ENCODE measurements at regions not wholly inside any gene's neighbourhood (a gene's known extent, or its start where the extent isn't known, plus 50 kb on each side); places are given as distances from the start of the nearest gene placed in this dataset.

GRCh38 chr11:107276077-107276476 is 181.5 kb downstream of the CWF19L2 start:
- H3K4me3 ChIP-seq (replicated peaks; ENCODE audit: low read depth, low read length): no peak overlapping the region
- no peak for TF ChIP-seq CTCF (IDR thresholded peaks at IDR 0.05; ENCODE audit: insufficient read depth, low read length, poor library complexity, severe bottlenecking)

GRCh38 chr11:107275632-107276031 is 182.0 kb downstream of the CWF19L2 start:
- DNase-seq (ENCODE audit: extremely low read depth, insufficient read length): no peak
- TF ChIP-seq CTCF (IDR thresholded peaks at IDR 0.05; ENCODE audit: insufficient read depth, low read length, poor library complexity, severe bottlenecking): no peak
- no peaks in the 10 kb centered on the region for H3K27me3 ChIP-seq (replicated peaks; ENCODE audit: control insufficient read depth, insufficient read depth, low read length)

More at GRCh38 chr11:107276077-107276476, 181.5 kb downstream of the CWF19L2 start:
- DNase-seq (ENCODE audit: extremely low read depth, insufficient read length): no peak
- Histone ChIP-seq H3K36me3 (ENCODE audit: control insufficient read depth, insufficient read depth, low read length) (no peaks in the 10 kb centered on the region), H3K27me3 (replicated peaks; ENCODE audit: control insufficient read depth, insufficient read depth, low read length) (no peaks in the 10 kb centered on the region)

GRCh38 chr11:107274138-107274537 is 183.5 kb downstream of the CWF19L2 start:
- Histone ChIP-seq H3K4me3 (replicated peaks; ENCODE audit: low read depth, low read length) (no peak overlapping the region), H3K27me3 (replicated peaks; ENCODE audit: control insufficient read depth, insufficient read depth, low read length) (no peaks in the 10 kb centered on the region), H3K36me3 (ENCODE audit: control insufficient read depth, insufficient read depth, low read length) (no peaks in the 10 kb centered on the region)
- TF ChIP-seq CTCF (IDR thresholded peaks at IDR 0.05; ENCODE audit: insufficient read depth, low read length, poor library complexity, severe bottlenecking): no peak
- no peak for DNase-seq (ENCODE audit: extremely low read depth, insufficient read length)

More at GRCh38 chr11:107275632-107276031, 182.0 kb downstream of the CWF19L2 start:
- Histone ChIP-seq H3K36me3 (ENCODE audit: control insufficient read depth, insufficient read depth, low read length) (no peaks in the 10 kb centered on the region), H3K4me3 (replicated peaks; ENCODE audit: low read depth, low read length) (no peak overlapping the region)

GRCh38 chr11:107272561-107272960 is 185.1 kb downstream of the CWF19L2 start:
- H3K4me3 ChIP-seq (replicated peaks; ENCODE audit: low read depth, low read length): no peak overlapping the region
- no peaks in the 10 kb centered on the region for H3K27me3 ChIP-seq (replicated peaks; ENCODE audit: control insufficient read depth, insufficient read depth, low read length)
- H3K36me3 ChIP-seq (ENCODE audit: control insufficient read depth, insufficient read depth, low read length): no peaks in the 10 kb centered on the region
- TF ChIP-seq CTCF (IDR thresholded peaks at IDR 0.05; ENCODE audit: insufficient read depth, low read length, poor library complexity, severe bottlenecking): no peak
- no peak for DNase-seq (ENCODE audit: extremely low read depth, insufficient read length)

GRCh38 chr11:107271425-107271824 is 186.2 kb downstream of the CWF19L2 start:
- no peak overlapping the region for H3K4me3 ChIP-seq (replicated peaks; ENCODE audit: low read depth, low read length)
- no peak for TF ChIP-seq CTCF (IDR thresholded peaks at IDR 0.05; ENCODE audit: insufficient read depth, low read length, poor library complexity, severe bottlenecking)
- H3K27me3 ChIP-seq (replicated peaks; ENCODE audit: control insufficient read depth, insufficient read depth, low read length): no peaks in the 10 kb centered on the region
- H3K36me3 ChIP-seq (ENCODE audit: control insufficient read depth, insufficient read depth, low read length): no peaks in the 10 kb centered on the region
- DNase-seq (ENCODE audit: extremely low read depth, insufficient read length): no peak

GRCh38 chr11:107268977-107269376 is 188.6 kb downstream of the CWF19L2 start:
- no peak overlapping the region for H3K4me3 ChIP-seq (replicated peaks; ENCODE audit: low read depth, low read length)
- no peaks in the 10 kb centered on the region for H3K27me3 ChIP-seq (replicated peaks; ENCODE audit: control insufficient read depth, insufficient read depth, low read length)
- no peak for DNase-seq (ENCODE audit: extremely low read depth, insufficient read length)
- no peaks in the 10 kb centered on the region for H3K36me3 ChIP-seq (ENCODE audit: control insufficient read depth, insufficient read depth, low read length)
- no peak for TF ChIP-seq CTCF (IDR thresholded peaks at IDR 0.05; ENCODE audit: insufficient read depth, low read length, poor library complexity, severe bottlenecking)

Data from GM06990 (cell line).